Mesendoderm (in vitro differentiated cells): ENCODE measurements at regions not wholly inside any gene's neighbourhood (a gene's known extent, or its start where the extent isn't known, plus 50 kb on each side); places are given as distances from the start of the nearest gene placed in this dataset.

ENCODE experiments used
- DNase-seq: peaks from one replicate; pipeline ENCODE4 v3.0.0; 2013
- H2AK5ac ChIP-seq: 2 replicates; pipeline ENCODE4 v1.6.1; 2013; ENCODE audit warnings: low read length, inconsistent platforms
- H2BK120ac ChIP-seq: 2 replicates; pipeline ENCODE4 v1.6.1; 2013; ENCODE audit warnings: low read depth, mild to moderate bottlenecking, low read length, moderate library complexity, mixed read lengths
- H2BK15ac ChIP-seq: replicated peaks from 2 replicates; pipeline ENCODE4 v1.6.1; 2013; ENCODE audit warnings: low read depth, mild to moderate bottlenecking, moderate library complexity
- H2BK5ac ChIP-seq: 2 replicates; pipeline ENCODE4 v1.6.1; 2013; ENCODE audit warnings: low read length, inconsistent platforms
- H3K18ac ChIP-seq: 2 replicates; pipeline ENCODE4 v1.6.1; 2013; ENCODE audit warnings: mild to moderate bottlenecking, low read length, mixed read lengths
- H3K23ac ChIP-seq: one replicate; pipeline ENCODE4 v1.6.1; 2013; ENCODE audit warnings: low read length
- H3K27ac ChIP-seq: 2 replicates; pipeline ENCODE4 v1.5.1; 2013; ENCODE audit warnings: low read depth, mild to moderate bottlenecking, inconsistent platforms, low read length, moderate library complexity
- H3K27me3 ChIP-seq: 2 replicates; pipeline ENCODE4 v1.6.1; 2013; ENCODE audit warnings: low read length, control low read depth, mild to moderate bottlenecking, inconsistent platforms; ENCODE audit not compliant: insufficient read depth, poor library complexity
- H3K36me3 ChIP-seq: 2 replicates; pipeline ENCODE4 v1.6.1; 2013; ENCODE audit warnings: low read length, inconsistent platforms; ENCODE audit not compliant: control insufficient read depth, insufficient read depth
- H3K4ac ChIP-seq: one replicate; pipeline ENCODE4 v1.6.1; 2013; ENCODE audit warnings: low read depth, mild to moderate bottlenecking, low read length, moderate library complexity
- H3K4me1 ChIP-seq: 2 replicates; pipeline ENCODE4 v1.6.1; 2013; ENCODE audit warnings: low read depth, low read length, inconsistent platforms; ENCODE audit not compliant: control insufficient read depth
- H3K4me2 ChIP-seq: 2 replicates; pipeline ENCODE4 v1.6.1; 2013; ENCODE audit warnings: low read length
- H3K4me3 ChIP-seq: 2 replicates; pipeline ENCODE4 v1.5.1; 2013; ENCODE audit warnings: mild to moderate bottlenecking, low read length
- H3K56ac ChIP-seq: one replicate; pipeline ENCODE4 v1.6.1; 2013; ENCODE audit warnings: low read length
- H3K79me1 ChIP-seq: 2 replicates; pipeline ENCODE4 v1.6.1; 2013; ENCODE audit warnings: low read length, inconsistent platforms
- H3K79me2 ChIP-seq: 2 replicates; pipeline ENCODE4 v1.6.1; 2013; ENCODE audit warnings: mild to moderate bottlenecking, low read length; ENCODE audit not compliant: control insufficient read depth, insufficient read depth
- H3K9ac ChIP-seq: 2 replicates; pipeline ENCODE4 v1.6.1; 2013; ENCODE audit warnings: low read length, inconsistent platforms
- H4K5ac ChIP-seq: one replicate; pipeline ENCODE4 v1.6.1; 2013; ENCODE audit warnings: low read length
- H4K8ac ChIP-seq: one replicate; pipeline ENCODE4 v1.6.1; 2013; ENCODE audit warnings: low read depth, mild to moderate bottlenecking, control low read depth, low read length, moderate library complexity
- WGBS: extraction: QIAGEN DNeasy Blood & Tissue Kit; methylation state at CpG from one replicate; pipeline ENCODE4 v1.1.7; 2013; ENCODE audit warnings: low lambda C conversion rate, missing lambda C conversion rate; ENCODE audit not compliant: insufficient coverage; ENCODE audit errors: extremely low coverage; 5-methylcytosine and 5-hydroxymethylcytosine counted together

DNA sequence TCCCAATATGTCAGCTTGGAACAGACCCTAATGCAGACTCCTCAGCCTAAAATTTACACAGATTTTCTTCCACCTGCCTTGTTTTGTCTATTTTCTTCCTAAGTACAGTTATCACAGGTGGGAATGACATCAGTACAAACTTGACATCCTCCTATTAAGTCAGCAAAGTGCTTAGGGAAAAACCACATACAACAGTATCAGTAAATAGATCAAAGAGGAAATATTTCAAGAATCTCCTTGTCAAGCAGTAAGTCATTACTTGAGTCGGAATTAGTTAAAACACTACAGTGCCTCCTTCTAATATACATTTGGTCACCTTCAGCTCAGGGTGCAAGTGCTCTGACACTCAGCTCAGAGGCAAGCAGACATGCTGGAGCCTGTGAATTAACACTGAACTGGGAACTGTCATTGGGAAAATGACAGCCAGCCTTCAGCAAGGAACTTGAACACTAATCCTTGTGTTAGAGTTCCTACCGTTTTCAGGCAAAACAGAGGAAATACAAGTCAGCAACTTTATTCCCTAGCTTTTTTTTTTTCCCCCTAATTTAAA, 394.3 kb upstream of the HTR2A start:
- Histone ChIP-seq H2BK15ac (no peak overlapping the region), H3K56ac (no peak overlapping the region), H4K8ac (no peak overlapping the region), H2BK5ac (no peak overlapping the region), H3K4me2 (no peak overlapping the region), H2AK5ac (no peak overlapping the region), H3K27me3 (no peaks in the 10 kb centered on the region), H3K27ac (no peak overlapping the region), H3K36me3 (no peaks in the 10 kb centered on the region), H3K4ac (no peak overlapping the region), H3K4me1 (no peaks in the 10 kb centered on the region), H3K23ac (no peak overlapping the region), H3K9ac (no peak overlapping the region), H3K4me3 (no peak overlapping the region), H3K79me2 (no peaks in the 10 kb centered on the region), H3K18ac (no peak overlapping the region), H2BK120ac (no peak overlapping the region), H4K5ac (no peak overlapping the region), H3K79me1 (no peaks in the 10 kb centered on the region)
- peak; percentile 39 for DNase-seq
- no CpG with 5 or more reads among the region's 2 CpGs for WGBS

DNA sequence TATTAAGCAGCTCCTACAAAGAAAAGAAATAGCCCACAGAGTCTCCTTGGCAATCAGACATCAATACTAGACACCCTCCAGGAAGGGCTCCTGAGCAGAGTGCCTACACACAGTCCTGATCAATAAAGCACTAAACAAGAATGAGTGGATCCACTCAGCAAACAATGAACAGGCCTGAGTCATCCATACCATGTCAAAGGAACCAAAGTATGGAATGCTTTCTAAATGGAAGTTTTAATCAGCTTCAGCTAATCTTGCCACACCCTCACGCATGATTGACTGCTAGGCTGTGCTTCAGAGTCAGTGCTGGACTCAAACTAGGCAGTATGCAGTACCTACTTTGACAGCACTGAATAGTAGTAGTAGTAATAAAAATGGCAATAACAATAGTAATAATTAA, 392.7 kb upstream of the HTR2A start:
- H2BK120ac ChIP-seq = no peak overlapping the region
- H3K23ac ChIP-seq = no peak overlapping the region
- H3K36me3 ChIP-seq = no peaks in the 10 kb centered on the region
- H3K4me1 ChIP-seq = no peaks in the 10 kb centered on the region
- H3K79me2 ChIP-seq = no peaks in the 10 kb centered on the region
- H4K8ac ChIP-seq = no peak overlapping the region
- H2BK15ac ChIP-seq = no peak overlapping the region
- no peaks in the 10 kb centered on the region for H3K27me3 ChIP-seq
- H2BK5ac ChIP-seq = no peak overlapping the region
- H3K9ac ChIP-seq = no peak overlapping the region
- no peak overlapping the region for H3K27ac ChIP-seq
- no peak overlapping the region for H3K56ac ChIP-seq
- no peaks in the 10 kb centered on the region for H3K79me1 ChIP-seq
- WGBS = no CpG with 5 or more reads among the region's 1 CpG
- H4K5ac ChIP-seq = no peak overlapping the region
- H3K4ac ChIP-seq = no peak overlapping the region
- no peak overlapping the region for H3K4me3 ChIP-seq
- no peak overlapping the region for H3K4me2 ChIP-seq
- H3K18ac ChIP-seq = no peak overlapping the region
- no peak overlapping the region for H2AK5ac ChIP-seq
- no peak for DNase-seq

DNA sequence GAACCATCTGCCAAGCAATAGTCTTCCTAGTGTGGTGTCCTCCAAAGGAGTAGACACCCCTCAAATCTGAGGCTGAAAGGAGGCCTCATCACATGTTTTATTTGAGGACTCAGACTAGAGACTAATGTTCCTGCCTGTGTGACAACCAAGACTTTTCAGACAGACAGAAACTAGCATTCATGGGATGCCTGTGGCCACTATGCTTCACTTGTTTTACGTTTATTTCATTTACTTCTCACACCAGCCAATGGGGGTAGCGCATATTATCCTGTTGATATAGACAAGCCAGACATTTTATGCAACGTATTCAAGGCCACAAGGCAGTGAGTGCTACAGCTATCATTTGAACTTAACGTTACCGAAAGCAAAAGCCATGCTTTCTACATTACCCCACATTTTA, 391.7 kb upstream of the HTR2A start:
- no peaks in the 10 kb centered on the region for H3K79me1 ChIP-seq
- no peak overlapping the region for H3K9ac ChIP-seq
- H3K79me2 ChIP-seq = no peaks in the 10 kb centered on the region
- no peaks in the 10 kb centered on the region for H3K4me1 ChIP-seq
- no peak overlapping the region for H2BK15ac ChIP-seq
- H3K4ac ChIP-seq = no peak overlapping the region
- H3K4me2 ChIP-seq = no peak overlapping the region
- no CpG with 5 or more reads among the region's 5 CpGs for WGBS
- H4K8ac ChIP-seq = no peak overlapping the region
- no peaks in the 10 kb centered on the region for H3K27me3 ChIP-seq
- H4K5ac ChIP-seq = no peak overlapping the region
- H2BK120ac ChIP-seq = no peak overlapping the region
- H3K18ac ChIP-seq = no peak overlapping the region
- no peak overlapping the region for H3K4me3 ChIP-seq
- H2BK5ac ChIP-seq = no peak overlapping the region
- no peak overlapping the region for H2AK5ac ChIP-seq
- H3K36me3 ChIP-seq = no peaks in the 10 kb centered on the region
- DNase-seq = no peak
- no peak overlapping the region for H3K56ac ChIP-seq
- H3K23ac ChIP-seq = no peak overlapping the region
- H3K27ac ChIP-seq = no peak overlapping the region

DNA sequence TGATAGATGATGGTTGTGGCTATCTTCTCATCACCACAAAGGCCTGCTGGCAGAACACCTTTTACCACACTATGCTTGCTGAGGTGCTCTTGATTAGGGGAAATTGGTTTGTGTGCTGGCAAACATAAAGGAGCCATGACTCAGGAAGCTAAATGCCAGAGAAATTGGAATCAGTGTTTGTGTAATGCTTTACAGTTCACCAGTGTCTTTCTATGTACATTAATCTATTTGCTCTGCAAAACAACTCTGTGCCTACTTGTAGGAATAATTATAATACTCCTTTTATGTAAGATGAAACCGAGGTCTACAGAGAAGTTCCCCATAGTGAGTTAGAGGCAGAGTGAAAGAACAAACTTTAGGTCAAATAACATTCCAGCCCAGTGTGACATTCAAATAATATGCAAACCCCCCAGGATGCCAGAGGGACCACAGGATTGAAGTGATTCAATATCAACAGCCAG, 390.5 kb upstream of the HTR2A start:
- no peak overlapping the region for H3K4me3 ChIP-seq
- no peaks in the 10 kb centered on the region for H3K4me1 ChIP-seq
- H2BK120ac ChIP-seq = no peak overlapping the region
- H3K79me2 ChIP-seq = no peaks in the 10 kb centered on the region
- H2BK5ac ChIP-seq = no peak overlapping the region
- no peak overlapping the region for H3K4me2 ChIP-seq
- no peak overlapping the region for H3K9ac ChIP-seq
- no peaks in the 10 kb centered on the region for H3K79me1 ChIP-seq
- H4K8ac ChIP-seq = no peak overlapping the region
- no CpG with 5 or more reads among the region's 1 CpG for WGBS
- H3K27me3 ChIP-seq = no peaks in the 10 kb centered on the region
- H3K27ac ChIP-seq = no peak overlapping the region
- H4K5ac ChIP-seq = no peak overlapping the region
- H3K36me3 ChIP-seq = no peaks in the 10 kb centered on the region
- no peak overlapping the region for H3K4ac ChIP-seq
- H3K18ac ChIP-seq = no peak overlapping the region
- H2AK5ac ChIP-seq = no peak overlapping the region
- H3K56ac ChIP-seq = no peak overlapping the region
- H3K23ac ChIP-seq = no peak overlapping the region
- H2BK15ac ChIP-seq = no peak overlapping the region
- peak; percentile 16 for DNase-seq

DNA sequence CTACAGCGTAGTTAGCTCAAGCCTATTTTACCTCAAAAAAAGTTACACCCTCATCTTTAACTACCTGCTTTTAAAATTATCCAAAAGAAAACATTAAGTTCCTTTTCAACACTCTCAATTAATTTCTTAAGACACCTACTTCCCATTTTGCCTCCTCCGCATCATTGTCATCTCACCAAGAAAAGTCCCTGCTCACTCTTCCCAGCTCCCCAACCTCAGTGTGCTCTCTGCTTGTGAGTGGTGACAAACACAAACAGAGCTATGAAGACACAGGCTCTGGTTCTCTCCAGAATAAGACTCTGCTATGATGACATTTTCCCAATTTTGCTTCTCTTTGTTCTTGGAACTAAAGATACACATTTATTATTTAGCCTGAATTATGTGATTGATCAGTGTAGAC, 385.1 kb upstream of the HTR2A start:
- H3K79me1 ChIP-seq = no peaks in the 10 kb centered on the region
- H4K8ac ChIP-seq = no peak overlapping the region
- no peaks in the 10 kb centered on the region for H3K79me2 ChIP-seq
- H3K56ac ChIP-seq = no peak overlapping the region
- WGBS = 100% methylated on average over 1 of the region's 2 CpGs
- no peak overlapping the region for H3K18ac ChIP-seq
- H3K9ac ChIP-seq = no peak overlapping the region
- H3K36me3 ChIP-seq = no peaks in the 10 kb centered on the region
- H2BK5ac ChIP-seq = no peak overlapping the region
- no peak overlapping the region for H2AK5ac ChIP-seq
- H3K4me2 ChIP-seq = no peak overlapping the region
- peak overlapping the region; percentile 24 for H3K4ac ChIP-seq
- no peak overlapping the region for H2BK15ac ChIP-seq
- DNase-seq = no peak
- no peak overlapping the region for H2BK120ac ChIP-seq
- no peaks in the 10 kb centered on the region for H3K4me1 ChIP-seq
- no peak overlapping the region for H3K4me3 ChIP-seq
- H3K23ac ChIP-seq = no peak overlapping the region
- no peaks in the 10 kb centered on the region for H3K27me3 ChIP-seq
- no peak overlapping the region for H3K27ac ChIP-seq
- no peak overlapping the region for H4K5ac ChIP-seq

DNA sequence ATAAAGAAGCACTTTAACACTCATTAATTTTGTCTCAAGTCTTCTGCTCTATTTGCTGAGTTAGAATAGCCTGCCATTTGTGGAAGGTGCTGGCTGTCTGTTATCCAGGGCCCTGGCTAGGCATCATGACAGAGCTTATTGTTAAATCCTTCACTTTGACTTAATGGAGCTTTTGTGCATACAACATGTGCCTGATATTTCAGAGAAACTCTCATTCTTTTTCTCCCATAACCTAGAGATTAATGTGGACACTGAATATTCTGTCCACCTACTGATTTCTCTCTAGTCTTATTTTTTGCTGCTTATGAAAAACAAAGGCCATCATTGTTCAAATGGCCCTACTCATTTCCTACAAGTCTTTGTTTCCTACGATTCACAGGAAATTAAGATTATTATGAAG, 383.1 kb upstream of the HTR2A start:
- H2AK5ac ChIP-seq = no peak overlapping the region
- H3K4ac ChIP-seq = no peak overlapping the region
- no peaks in the 10 kb centered on the region for H3K36me3 ChIP-seq
- no peak overlapping the region for H4K5ac ChIP-seq
- H3K4me2 ChIP-seq = no peak overlapping the region
- H3K27me3 ChIP-seq = no peaks in the 10 kb centered on the region
- no peaks in the 10 kb centered on the region for H3K79me1 ChIP-seq
- H2BK5ac ChIP-seq = no peak overlapping the region
- H4K8ac ChIP-seq = no peak overlapping the region
- H3K4me1 ChIP-seq = no peaks in the 10 kb centered on the region
- no peak overlapping the region for H2BK120ac ChIP-seq
- H2BK15ac ChIP-seq = no peak overlapping the region
- H3K56ac ChIP-seq = no peak overlapping the region
- DNase-seq = no peak
- H3K23ac ChIP-seq = no peak overlapping the region
- no CpG with 5 or more reads among the region's 1 CpG for WGBS
- H3K9ac ChIP-seq = no peak overlapping the region
- no peaks in the 10 kb centered on the region for H3K79me2 ChIP-seq
- no peak overlapping the region for H3K4me3 ChIP-seq
- no peak overlapping the region for H3K18ac ChIP-seq
- no peak overlapping the region for H3K27ac ChIP-seq
